ENCODE measurements at regions not wholly inside any gene's neighbourhood (a gene's known extent, or its start where the extent isn't known, plus 50 kb on each side); places are given as distances from the start of the nearest gene placed in this dataset.
A peak's percentile ranks its signal among the peaks of the same experiment; 100 is the strongest.

DNA sequence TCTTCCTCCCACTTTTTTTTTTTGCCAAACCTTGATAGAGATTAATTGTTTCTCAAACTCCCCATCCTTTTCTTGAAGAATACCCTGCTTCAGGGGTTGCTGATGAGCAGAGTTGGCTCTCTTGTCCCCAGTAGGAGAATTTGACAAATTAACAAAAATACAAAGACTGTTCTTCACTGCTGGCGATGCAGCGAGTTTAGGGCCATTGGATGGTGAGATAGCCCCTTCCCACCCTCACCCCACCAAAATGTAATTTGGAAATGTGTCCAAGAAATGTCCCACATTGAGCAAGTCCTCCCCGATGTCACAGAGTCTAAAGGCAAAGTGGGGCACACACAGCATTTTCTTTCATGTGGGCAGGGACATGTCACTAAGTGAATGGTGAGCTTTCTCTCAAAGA, 136.0 kb upstream of the RARB start:
- 0 out of 6 replicates have a peak overlapping the region, but pooled peaks of 1 of the 2 experiments have one; percentile 7 for H3K27ac ChIP-seq
- ChIA-PET POLR2A (no interaction called here), CTCF (interaction anchor here (0.8 kb wide), 1 partner anchor 9 kb away, joined by 3 read pairs; no protein-coding TSS in a partner anchor)
- no peak overlapping the region for H3K4me3 ChIP-seq
- no peaks in the 10 kb centered on the region for H3K9me3 ChIP-seq
- peaks cover 16% of the 10 kb centered on the region for H3K4me1 ChIP-seq
- FAIRE-seq (no peak), ATAC-seq (no peak), DNase-seq (ENCODE audit: low read depth in 1 of 2, low spot score in 1 of 2) (no peak)
- TF ChIP-seq RFX5 (IDR thresholded peaks at IDR 0.05) (no peak), CHD4 (IDR thresholded peaks at IDR 0.05; ENCODE audit: borderline replicate concordance) (no peak), BHLHE40 (IDR thresholded peaks at IDR 0.05; ENCODE audit: low read depth, low read length) (no peak), FOSB (CRISPR knock-in tag; IDR thresholded peaks at IDR 0.05) (no peak)
- TF ChIP-seq, protein P1, sequence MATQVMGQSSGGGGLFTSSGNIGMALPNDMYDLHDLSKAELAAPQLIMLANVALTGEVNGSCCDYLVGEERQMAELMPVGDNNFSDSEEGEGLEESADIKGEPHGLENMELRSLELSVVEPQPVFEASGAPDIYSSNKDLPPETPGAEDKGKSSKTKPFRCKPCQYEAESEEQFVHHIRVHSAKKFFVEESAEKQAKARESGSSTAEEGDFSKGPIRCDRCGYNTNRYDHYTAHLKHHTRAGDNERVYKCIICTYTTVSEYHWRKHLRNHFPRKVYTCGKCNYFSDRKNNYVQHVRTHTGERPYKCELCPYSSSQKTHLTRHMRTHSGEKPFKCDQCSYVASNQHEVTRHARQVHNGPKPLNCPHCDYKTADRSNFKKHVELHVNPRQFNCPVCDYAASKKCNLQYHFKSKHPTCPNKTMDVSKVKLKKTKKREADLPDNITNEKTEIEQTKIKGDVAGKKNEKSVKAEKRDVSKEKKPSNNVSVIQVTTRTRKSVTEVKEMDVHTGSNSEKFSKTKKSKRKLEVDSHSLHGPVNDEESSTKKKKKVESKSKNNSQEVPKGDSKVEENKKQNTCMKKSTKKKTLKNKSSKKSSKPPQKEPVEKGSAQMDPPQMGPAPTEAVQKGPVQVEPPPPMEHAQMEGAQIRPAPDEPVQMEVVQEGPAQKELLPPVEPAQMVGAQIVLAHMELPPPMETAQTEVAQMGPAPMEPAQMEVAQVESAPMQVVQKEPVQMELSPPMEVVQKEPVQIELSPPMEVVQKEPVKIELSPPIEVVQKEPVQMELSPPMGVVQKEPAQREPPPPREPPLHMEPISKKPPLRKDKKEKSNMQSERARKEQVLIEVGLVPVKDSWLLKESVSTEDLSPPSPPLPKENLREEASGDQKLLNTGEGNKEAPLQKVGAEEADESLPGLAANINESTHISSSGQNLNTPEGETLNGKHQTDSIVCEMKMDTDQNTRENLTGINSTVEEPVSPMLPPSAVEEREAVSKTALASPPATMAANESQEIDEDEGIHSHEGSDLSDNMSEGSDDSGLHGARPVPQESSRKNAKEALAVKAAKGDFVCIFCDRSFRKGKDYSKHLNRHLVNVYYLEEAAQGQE (IDR thresholded peaks at IDR 0.05) = no peak
- WGBS (ENCODE audit: missing lambda C conversion rate) = 80% methylated on average over 3 of the region's 3 CpGs
- H3K4me2 ChIP-seq = peak overlapping the region; percentile 26; the same call in 1 of the 3 replicates

DNA sequence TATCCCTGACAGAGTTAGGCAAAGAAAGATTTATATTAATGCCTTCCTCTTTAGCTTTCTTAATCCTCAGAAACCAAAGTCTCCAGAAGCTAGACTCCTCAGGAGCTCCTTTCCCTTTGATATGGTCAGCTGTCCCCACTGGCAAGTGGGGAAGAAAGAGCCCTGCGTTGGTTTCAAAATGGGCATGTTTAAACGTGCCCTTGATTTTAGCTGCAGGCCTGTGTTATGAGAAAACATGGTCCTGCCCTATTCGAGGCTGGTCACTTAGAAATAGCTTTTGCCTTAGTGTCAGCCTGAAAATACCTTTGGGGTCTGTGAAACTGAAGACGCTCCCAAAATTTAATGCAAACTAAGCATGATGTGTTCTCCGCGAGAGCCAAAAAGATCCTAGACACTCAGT, 135.5 kb upstream of the RARB start:
- TF ChIP-seq FOSB (CRISPR knock-in tag; IDR thresholded peaks at IDR 0.05) (no peak), BHLHE40 (IDR thresholded peaks at IDR 0.05; ENCODE audit: low read depth, low read length) (no peak), HOXA7 (CRISPR knock-in tag; IDR thresholded peaks at IDR 0.05) (no peak), SMC3 (IDR thresholded peaks at IDR 0.05) (no peak), CHD2 (IDR thresholded peaks at IDR 0.05; ENCODE audit: low read length, partially characterized antibody) (no peak), ZC3H11A (IDR thresholded peaks at IDR 0.05) (no peak), POLR2AphosphoS2 (conservative IDR thresholded peaks at IDR 0.05; ENCODE audit: low read length) (no peak), HDAC2 (IDR thresholded peaks at IDR 0.05) (no peak), NFE2L2 (conservative IDR thresholded peaks at IDR 0.05; ENCODE audit: low read length) (no peak), FOXS1 (CRISPR knock-in tag; IDR thresholded peaks at IDR 0.05) (no peak), RNF2 (IDR thresholded peaks at IDR 0.05; ENCODE audit: borderline replicate concordance, low read depth) (no peak), EHMT2 (IDR thresholded peaks at IDR 0.05; ENCODE audit: low read depth) (no peak), CHD4 (IDR thresholded peaks at IDR 0.05; ENCODE audit: borderline replicate concordance) (no peak), TP53 (CRISPR knock-in tag; IDR thresholded peaks at IDR 0.05) (no peak), HOXB13 (CRISPR knock-in tag; IDR thresholded peaks at IDR 0.05; ENCODE audit: low read depth) (no peak)
- TF ChIP-seq, protein P1 (IDR thresholded peaks at IDR 0.05) = no peak
- TF ChIP-seq, protein P2, sequence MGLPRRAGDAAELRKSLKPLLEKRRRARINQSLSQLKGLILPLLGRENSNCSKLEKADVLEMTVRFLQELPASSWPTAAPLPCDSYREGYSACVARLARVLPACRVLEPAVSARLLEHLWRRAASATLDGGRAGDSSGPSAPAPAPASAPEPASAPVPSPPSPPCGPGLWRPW (IDR thresholded peaks at IDR 0.05) = no peak
- 82% methylated on average over 6 of the region's 6 CpGs for WGBS (ENCODE audit: missing lambda C conversion rate)
- no peak for ATAC-seq
- no peak overlapping the region for H3K27ac ChIP-seq
- no peak overlapping the region for H3K4me3 ChIP-seq
- no peak overlapping the region for H3K4me2 ChIP-seq
- no peaks in the 10 kb centered on the region for H3K9me3 ChIP-seq
- ChIA-PET POLR2A (interaction anchor here (0.8 kb wide), 1 partner anchor 132 kb away, joined by 3 read pairs; no protein-coding TSS in a partner anchor), CTCF (interaction anchor here (0.8 kb wide), 1 partner anchor 9 kb away, joined by 3 read pairs; no protein-coding TSS in a partner anchor)
- no peak for DNase-seq (ENCODE audit: low read depth in 1 of 2, low spot score in 1 of 2)
- FAIRE-seq = no peak
- H3K4me1 ChIP-seq = peaks cover 19% of the 10 kb centered on the region
